ENCODE measurements at regions not wholly inside any gene's neighbourhood (a gene's known extent, or its start where the extent isn't known, plus 50 kb on each side); places are given as distances from the start of the nearest gene placed in this dataset.

- Histone ChIP-seq H3K4me3 (no peak overlapping the region), H3K36me3 (no peaks in the 10 kb centered on the region), H3K27me3 (no peaks in the 10 kb centered on the region), H3K27ac (no peak overlapping the region), H3K9me3 (no peaks in the 10 kb centered on the region), H3K4me1 (no peaks in the 10 kb centered on the region)
- no peak for TF ChIP-seq POLR2AphosphoS5 (IDR thresholded peaks at IDR 0.05)
- no peak for TF ChIP-seq CTCF (IDR thresholded peaks at IDR 0.05)
- TF ChIP-seq POLR2A (IDR thresholded peaks at IDR 0.05): no peak
- DNase-seq (ENCODE audit: low spot score in 2 of 2): no peak
- intact Hi-C loops (cut with DNase I; ENCODE audit: low total_unique reads): no loop called here
Measured at GRCh38 chr4:12177416-12177815, 748.7 kb upstream of the HS3ST1 start.

GRCh38 chr4:12173496-12173895 is 744.8 kb upstream of the HS3ST1 start:
- Histone ChIP-seq H3K4me1 (no peaks in the 10 kb centered on the region), H3K36me3 (no peaks in the 10 kb centered on the region), H3K4me3 (no peak overlapping the region), H3K9me3 (no peaks in the 10 kb centered on the region), H3K27me3 (no peaks in the 10 kb centered on the region), H3K27ac (no peak overlapping the region)
- intact Hi-C loops (cut with DNase I; ENCODE audit: low total_unique reads): no loop called here
- DNase-seq (ENCODE audit: low spot score in 2 of 2): no peak
- TF ChIP-seq POLR2AphosphoS5 (IDR thresholded peaks at IDR 0.05) (no peak), POLR2A (IDR thresholded peaks at IDR 0.05) (no peak), CTCF (IDR thresholded peaks at IDR 0.05) (no peak)

GRCh38 chr4:12172198-12172973 is 743.7 kb upstream of the HS3ST1 start:
- Histone ChIP-seq H3K36me3 (no peaks in the 10 kb centered on the region), H3K9me3 (no peaks in the 10 kb centered on the region), H3K4me3 (no peak overlapping the region), H3K27ac (no peak overlapping the region), H3K27me3 (no peaks in the 10 kb centered on the region), H3K4me1 (no peaks in the 10 kb centered on the region)
- intact Hi-C loops (cut with DNase I; ENCODE audit: low total_unique reads): no loop called here
- TF ChIP-seq POLR2A (IDR thresholded peaks at IDR 0.05) (no peak), POLR2AphosphoS5 (IDR thresholded peaks at IDR 0.05) (no peak), CTCF (IDR thresholded peaks at IDR 0.05) (no peak)
- no peak for DNase-seq (ENCODE audit: low spot score in 2 of 2)

- intact Hi-C loops (cut with DNase I; ENCODE audit: low total_unique reads): no loop called here
- Histone ChIP-seq H3K27me3 (no peaks in the 10 kb centered on the region), H3K9me3 (no peaks in the 10 kb centered on the region), H3K36me3 (no peaks in the 10 kb centered on the region), H3K27ac (no peak overlapping the region), H3K4me3 (no peak overlapping the region), H3K4me1 (no peaks in the 10 kb centered on the region)
- no peak for DNase-seq (ENCODE audit: low spot score in 2 of 2)
- no peak for TF ChIP-seq POLR2A (IDR thresholded peaks at IDR 0.05)
- no peak for TF ChIP-seq CTCF (IDR thresholded peaks at IDR 0.05)
- no peak for TF ChIP-seq POLR2AphosphoS5 (IDR thresholded peaks at IDR 0.05)
Measured at GRCh38 chr4:12170308-12170707, 741.6 kb upstream of the HS3ST1 start.

GRCh38 chr4:12165616-12166015 is 736.9 kb upstream of the HS3ST1 start:
- intact Hi-C loops (cut with DNase I; ENCODE audit: low total_unique reads): no loop called here

More at GRCh38 chr4:12165616-12166015, 736.9 kb upstream of the HS3ST1 start:
- H3K36me3 ChIP-seq: no peaks in the 10 kb centered on the region
- H3K4me1 ChIP-seq: no peaks in the 10 kb centered on the region
- DNase-seq (ENCODE audit: low spot score in 2 of 2): no peak
- no peaks in the 10 kb centered on the region for H3K27me3 ChIP-seq
- H3K4me3 ChIP-seq: no peak overlapping the region
- TF ChIP-seq POLR2A (IDR thresholded peaks at IDR 0.05): no peak
- no peak for TF ChIP-seq CTCF (IDR thresholded peaks at IDR 0.05)
- no peak for TF ChIP-seq POLR2AphosphoS5 (IDR thresholded peaks at IDR 0.05)
- H3K27ac ChIP-seq: no peak overlapping the region
- peaks cover 0 to 14% of the 10 kb centered on the region in 2 donors for H3K9me3 ChIP-seq
